Inferior parietal cortex (tissue), 1 donor: ENCODE measurements at regions not wholly inside any gene's neighbourhood (a gene's known extent, or its start where the extent isn't known, plus 50 kb on each side); places are given as distances from the start of the nearest gene placed in this dataset.
A peak's percentile ranks its signal among the peaks of the same experiment; 100 is the strongest.
"Not testable (repeated sequence)": the region's sequence is repeated elsewhere in the genome, so short reads cannot be mapped to it uniquely, and the experiment has no call there.

Experiments used
- DNase-seq: peaks from one replicate; pipeline ENCODE4 v3.0.0-alpha.2; 2016; ENCODE audit errors: extremely low spot score

GRCh38 chr16:58828901-58829545 lies 94.9 kb upstream of the GOT2 start:
- DNase-seq = no peak

GRCh38 chr16:58824201-58824600 lies 90.1 kb upstream of the GOT2 start:
- DNase-seq = no peak

- DNase-seq = no peak
These were observed 87.8 kb upstream of the GOT2 start for GRCh38 chr16:58821886-58822285.

- no peak for DNase-seq
These were observed 86.3 kb upstream of the GOT2 start for GRCh38 chr16:58820411-58820810.

- DNase-seq = no peak
These were observed 81.2 kb upstream of the GOT2 start for GRCh38 chr16:58815181-58815888.

- peak; percentile 68 for DNase-seq
These were observed 80.3 kb upstream of the GOT2 start for GRCh38 chr16:58814348-58814801.

GRCh38 chr16:58809213-58809612 lies 75.1 kb upstream of the GOT2 start:
- no peak for DNase-seq

GRCh38 chr16:58807276-58807675 lies 73.2 kb upstream of the GOT2 start:
- DNase-seq = no peak

- DNase-seq = no peak
These were observed 67.7 kb upstream of the GOT2 start for GRCh38 chr16:58801838-58802237.

GRCh38 chr16:58797137-58797801 lies 63.2 kb upstream of the GOT2 start:
- no peak for DNase-seq

- DNase-seq = no peak
These were observed 59.2 kb upstream of the GOT2 start for GRCh38 chr16:58793366-58793765.

- no peak for DNase-seq
These were observed 58.1 kb upstream of the GOT2 start for GRCh38 chr16:58792188-58792587.

- not testable (repeated sequence) for DNase-seq
These were observed 56.9 kb upstream of the GOT2 start for GRCh38 chr16:58790816-58791557.

- DNase-seq = no peak
These were observed 55.2 kb upstream of the GOT2 start for GRCh38 chr16:58789351-58789750.
